OCI-LY7 (cell line): ENCODE measurements at regions not wholly inside any gene's neighbourhood (a gene's known extent, or its start where the extent isn't known, plus 50 kb on each side); places are given as distances from the start of the nearest gene placed in this dataset.

Experiments used
- CTCF ChIP-seq: fragments of 200-600 bp; sonication (generic); conservative IDR thresholded peaks from 2 replicates; pipeline ENCODE4 v1.5.1; 2014; ENCODE audit warnings: mild to moderate bottlenecking, antibody characterized with exemption, low read length, moderate library complexity, mixed read lengths
- EZH2phosphoT487 ChIP-seq: fragments of 200-600 bp; sonication (generic); IDR thresholded peaks from 2 replicates; pipeline ENCODE4 v1.6.1; 2018; ENCODE audit warnings: low read depth, borderline replicate concordance, mild to moderate bottlenecking, mixed run types, antibody characterized with exemption, low read length, moderate library complexity, mixed read lengths

GRCh38 chr7:79741684-79742083 lies 288.2 kb upstream of the MAGI2 start:
- TF ChIP-seq CTCF (0 out of 2 replicates have a peak, but pooled peaks have one; percentile 20), EZH2phosphoT487 (no peak)
